ENCODE measurements at regions not wholly inside any gene's neighbourhood (a gene's known extent, or its start where the extent isn't known, plus 50 kb on each side); places are given as distances from the start of the nearest gene placed in this dataset.

DNA sequence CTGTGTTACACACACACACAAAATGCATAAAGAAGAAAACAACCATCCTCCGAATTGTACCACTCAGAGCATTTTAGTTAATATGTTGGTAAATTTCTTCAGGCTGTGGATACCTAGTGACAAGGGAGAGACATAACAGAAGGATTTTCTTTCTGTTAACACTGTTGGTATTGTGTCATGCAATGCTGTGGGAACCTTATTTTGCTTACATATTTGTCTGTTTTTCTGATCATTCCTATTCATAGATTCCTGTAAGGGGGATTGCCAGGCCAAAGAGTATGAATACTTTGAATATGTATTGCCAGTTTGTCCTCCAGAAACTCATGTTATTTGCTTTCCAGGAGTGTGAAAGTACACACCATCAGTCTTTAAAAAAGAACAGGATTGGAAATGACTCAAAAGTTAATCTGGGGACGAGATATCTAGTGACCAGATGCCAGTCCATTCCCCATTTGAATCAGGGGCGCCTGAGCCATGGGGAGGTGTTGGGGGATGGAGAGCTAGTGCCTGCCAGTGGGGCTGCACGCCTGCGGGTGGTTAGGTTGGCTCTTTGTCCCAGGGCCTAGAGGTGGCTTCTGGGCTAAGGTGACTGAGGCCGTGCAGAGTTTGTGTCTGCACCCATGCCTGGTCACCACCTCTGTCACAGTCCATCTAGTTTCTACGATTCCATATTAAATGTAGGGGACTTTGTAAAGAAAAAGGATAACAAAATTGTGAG lies 142.0 kb downstream of the PTPN20 start:
- no peak for DNase-seq (ENCODE audit: low read depth, low spot score)

DNA sequence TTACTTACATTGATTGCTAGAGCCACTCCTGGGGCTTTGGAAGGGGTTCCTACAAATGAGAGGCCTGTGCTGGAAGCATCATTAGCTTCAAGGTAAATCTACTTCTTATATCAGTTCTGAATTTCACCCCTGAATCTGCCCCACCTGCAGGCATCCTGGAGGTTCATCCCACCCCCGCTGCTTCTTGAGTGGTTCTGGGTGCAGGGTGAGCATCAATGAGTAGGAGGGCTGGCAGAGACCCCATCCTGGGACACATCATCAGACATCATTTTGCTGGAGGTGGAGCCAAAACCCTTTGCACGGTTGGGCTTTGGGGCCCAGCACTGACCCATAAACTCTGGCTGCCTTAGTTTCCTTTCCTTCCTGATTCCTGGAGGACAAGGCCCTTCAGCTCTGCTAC lies 143.7 kb downstream of the PTPN20 start:
- no peak for DNase-seq (ENCODE audit: low read depth, low spot score)
- no peak overlapping the region for H3K27ac ChIP-seq

More for the DNA sequence above, 142.0 kb downstream of the PTPN20 start:
- no peak overlapping the region for H3K27ac ChIP-seq

DNA sequence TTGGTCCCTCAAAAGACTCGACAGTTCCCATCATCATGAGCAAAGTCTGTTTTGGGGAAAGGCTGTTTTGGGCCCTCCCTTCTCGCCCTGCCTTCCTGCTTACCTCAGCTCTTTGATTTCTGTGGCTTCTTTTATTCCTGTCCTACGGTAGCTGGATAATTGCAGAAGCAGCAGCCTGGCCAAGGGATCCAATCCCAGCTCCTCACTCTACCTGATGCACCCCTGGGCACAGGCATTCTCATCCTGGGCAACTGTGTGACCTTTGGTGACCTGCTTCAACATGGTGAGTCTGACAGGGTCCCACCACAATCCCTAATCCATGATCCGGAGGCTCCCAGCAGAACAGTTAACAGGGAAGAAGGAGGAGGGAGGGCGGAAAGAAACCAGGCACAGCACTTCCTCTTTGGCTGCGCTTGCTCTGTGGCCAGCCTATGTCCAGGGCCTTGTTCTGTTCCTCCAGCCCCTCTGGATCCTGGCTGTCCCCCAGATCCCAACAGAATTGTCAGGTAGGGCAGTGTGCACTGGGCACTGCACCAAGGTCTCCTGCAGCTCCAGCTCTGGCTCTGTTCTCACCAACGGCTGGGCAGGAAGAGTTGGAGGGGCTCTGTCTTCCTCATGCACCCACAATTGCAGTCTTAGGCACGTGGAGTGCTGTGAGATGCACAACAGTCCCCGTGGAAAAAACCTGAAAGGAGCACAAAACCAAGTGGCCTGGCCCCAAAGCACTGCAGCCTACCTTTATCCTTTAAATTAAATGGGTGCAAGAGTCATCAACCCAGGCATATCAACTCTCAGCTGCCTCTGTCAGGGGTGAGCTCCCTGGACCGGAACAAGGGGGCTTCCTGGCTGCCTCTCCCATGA lies 144.4 kb downstream of the PTPN20 start:
- no peak for DNase-seq (ENCODE audit: low read depth, low spot score)
- no peak overlapping the region for H3K27ac ChIP-seq

DNA sequence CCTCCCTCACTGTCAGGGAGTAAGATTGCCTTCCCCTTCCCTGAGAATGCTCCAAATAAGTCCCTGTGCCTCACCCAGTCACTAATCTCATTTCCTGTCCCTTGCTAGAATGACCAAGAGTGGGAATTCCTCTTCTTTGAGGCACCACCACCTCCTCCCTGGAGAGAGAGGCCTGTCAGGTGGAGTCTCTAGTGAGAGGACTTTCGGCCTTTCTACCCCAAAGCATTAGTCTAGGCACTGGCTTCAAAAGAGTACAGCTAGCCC lies 145.0 kb downstream of the PTPN20 start:
- DNase-seq (ENCODE audit: low read depth, low spot score), result no peak
- no peak overlapping the region for H3K27ac ChIP-seq

DNA sequence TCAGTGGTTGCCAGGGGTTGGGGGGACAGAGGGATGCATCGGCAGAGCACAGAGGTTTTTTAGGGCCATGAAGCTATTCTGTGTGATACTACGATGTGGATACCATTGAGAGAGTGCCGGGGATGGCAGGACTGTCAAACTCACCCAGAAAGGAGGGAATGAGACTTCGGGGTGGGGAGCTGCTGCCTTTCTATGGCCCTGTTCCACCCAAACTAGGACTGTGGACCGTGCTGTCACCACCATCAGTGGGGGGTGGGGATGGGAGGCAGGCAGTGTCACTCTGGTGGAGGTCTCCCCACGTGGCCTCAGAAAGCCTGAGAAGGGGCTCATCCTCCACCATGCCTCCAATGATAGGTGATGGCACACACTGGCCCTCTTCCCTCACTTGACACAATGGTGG lies 146.2 kb downstream of the PTPN20 start:
- DNase-seq (ENCODE audit: low read depth, low spot score), result no peak

DNA sequence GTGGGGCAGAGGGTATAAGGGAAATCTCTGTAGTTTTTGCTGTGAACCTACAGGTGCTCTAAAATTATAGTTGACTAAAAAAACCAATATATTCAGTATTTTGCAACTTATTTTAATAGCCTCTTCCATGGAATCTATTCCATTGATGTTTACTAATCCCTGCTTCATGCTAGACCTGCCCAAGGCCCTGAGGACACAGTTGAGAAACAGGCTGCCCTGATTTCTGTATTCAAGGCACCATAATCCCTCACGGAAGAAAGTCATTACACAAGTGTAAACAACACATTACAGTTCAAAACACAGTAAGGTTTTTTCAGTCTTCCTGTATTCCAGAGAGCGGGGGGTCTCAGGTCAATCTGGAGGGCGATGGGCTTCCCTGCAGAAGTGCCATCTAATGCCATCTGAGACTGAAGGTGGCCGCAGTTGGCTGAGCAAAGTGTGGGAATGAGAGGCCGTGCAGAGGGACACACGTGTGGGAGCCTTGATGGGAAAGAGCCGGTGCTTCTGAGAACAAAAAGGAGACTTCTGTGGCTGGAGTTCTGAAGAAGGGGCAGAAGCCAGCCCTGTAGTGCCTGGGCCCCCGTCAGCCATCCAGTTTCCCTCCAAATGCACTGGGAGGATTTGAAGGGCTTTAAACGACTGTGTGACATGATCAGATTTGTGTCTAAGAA lies 146.9 kb downstream of the PTPN20 start:
- DNase-seq (ENCODE audit: low read depth, low spot score), result no peak
- H3K27ac ChIP-seq, result no peak overlapping the region

More for the DNA sequence above, 146.2 kb downstream of the PTPN20 start:
- H3K27ac ChIP-seq, result no peak overlapping the region

DNA sequence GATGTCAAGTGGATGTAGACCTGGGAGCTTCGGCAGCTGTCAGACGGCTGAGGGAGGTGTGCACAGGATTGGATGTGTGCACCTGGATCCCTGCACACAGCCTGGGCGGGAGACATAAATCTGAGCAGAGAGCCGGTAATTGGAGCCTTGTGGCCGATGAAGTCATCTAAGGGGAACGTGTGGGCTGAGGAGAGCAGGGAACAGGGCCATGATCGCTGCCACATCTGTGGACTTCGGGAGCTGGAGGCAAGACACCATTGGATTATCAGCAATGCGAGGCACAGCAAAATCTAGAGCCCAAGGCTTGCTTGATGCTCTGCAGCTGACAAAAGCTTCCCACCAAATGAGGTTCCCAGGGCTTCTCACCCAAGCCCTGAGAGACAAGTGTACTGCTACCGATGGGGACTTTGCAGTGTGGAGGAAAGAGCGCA lies 147.7 kb downstream of the PTPN20 start:
- no peak for DNase-seq (ENCODE audit: low read depth, low spot score)
- H3K27ac ChIP-seq, result no peak overlapping the region

DNA sequence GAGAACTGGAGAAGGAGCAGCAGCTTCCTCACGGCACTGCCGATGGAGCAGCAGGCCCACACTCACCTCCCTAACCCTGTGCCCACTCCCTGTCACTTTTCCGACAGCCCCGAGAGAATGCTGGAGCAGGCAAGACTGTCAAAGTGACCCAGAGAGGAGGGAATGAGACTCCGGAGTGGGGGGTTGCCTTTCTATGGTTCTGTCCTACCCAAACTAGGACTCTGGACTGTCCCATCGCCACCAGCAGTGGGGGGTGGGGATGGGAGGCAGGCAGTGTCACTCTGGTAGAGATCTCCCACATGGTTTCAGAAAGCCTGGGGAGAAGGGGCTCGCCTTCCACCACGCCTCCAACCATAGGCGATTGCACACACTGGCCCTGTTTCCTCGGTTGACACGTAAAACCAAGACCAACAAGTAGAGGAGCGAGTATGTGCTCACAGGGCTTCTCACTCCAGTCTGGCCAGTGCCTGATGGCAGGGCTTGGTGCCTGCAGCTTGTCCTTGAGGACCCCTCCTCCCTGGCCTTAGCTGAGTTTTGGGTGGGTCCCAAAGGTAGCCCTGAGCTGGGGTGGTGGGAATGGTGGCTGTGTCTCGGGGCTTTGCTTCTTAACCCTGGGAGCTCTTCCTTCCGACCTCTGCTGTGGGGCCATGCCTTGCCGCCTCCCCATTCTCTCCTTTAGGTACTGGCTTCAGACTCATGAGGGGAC lies 148.5 kb downstream of the PTPN20 start:
- no peak for DNase-seq (ENCODE audit: low read depth, low spot score)
- H3K27ac ChIP-seq, result no peak overlapping the region

DNA sequence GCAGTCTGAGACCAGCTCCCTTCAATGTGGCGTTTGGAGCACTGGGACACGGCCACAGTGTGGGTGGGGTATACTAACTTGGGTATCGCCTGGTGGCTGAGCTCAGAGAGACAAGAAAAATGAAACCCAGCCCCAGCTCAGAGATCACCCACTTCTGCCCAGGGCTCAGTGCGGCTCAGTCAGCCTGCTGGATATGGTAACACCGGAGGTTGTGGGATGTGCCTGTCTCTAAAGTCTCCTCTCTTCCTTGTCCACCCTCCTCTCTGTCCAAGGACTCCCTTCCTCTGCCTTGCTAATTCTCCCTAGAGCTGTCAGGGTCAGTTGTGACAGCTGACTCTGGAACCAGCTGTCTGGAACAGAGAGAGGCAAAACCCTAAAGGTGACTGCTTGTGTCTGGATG lies 149.1 kb downstream of the PTPN20 start:
- no peak overlapping the region for H3K27ac ChIP-seq
- no peak for DNase-seq (ENCODE audit: low read depth, low spot score)

DNA sequence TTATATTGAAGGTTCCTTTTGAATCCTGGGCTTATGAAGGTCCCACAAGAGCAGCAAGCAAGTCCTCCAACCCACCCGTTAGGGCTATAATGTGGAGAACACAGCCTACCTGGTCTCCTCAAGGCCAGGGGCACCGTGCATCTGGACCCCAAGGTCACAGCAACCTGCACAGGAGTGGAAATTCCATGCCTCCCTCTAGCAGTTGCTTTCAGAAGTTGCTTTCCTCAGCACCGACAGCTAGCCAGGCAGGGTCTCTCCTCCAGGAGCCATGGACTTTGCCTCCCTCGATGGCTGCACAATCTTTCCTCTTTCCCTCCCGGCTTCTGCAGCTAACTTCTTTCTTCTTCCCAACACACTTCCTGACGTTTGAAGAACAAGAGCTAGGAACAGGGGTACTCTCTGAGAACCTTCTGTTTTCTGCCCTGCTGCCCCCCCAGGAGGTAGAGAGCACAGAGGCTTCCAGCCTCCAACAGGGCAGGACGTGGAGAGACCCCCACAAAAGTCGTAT lies 149.8 kb downstream of the PTPN20 start:
- no peak for DNase-seq (ENCODE audit: low read depth, low spot score)
- H3K27ac ChIP-seq, result no peak overlapping the region

DNA sequence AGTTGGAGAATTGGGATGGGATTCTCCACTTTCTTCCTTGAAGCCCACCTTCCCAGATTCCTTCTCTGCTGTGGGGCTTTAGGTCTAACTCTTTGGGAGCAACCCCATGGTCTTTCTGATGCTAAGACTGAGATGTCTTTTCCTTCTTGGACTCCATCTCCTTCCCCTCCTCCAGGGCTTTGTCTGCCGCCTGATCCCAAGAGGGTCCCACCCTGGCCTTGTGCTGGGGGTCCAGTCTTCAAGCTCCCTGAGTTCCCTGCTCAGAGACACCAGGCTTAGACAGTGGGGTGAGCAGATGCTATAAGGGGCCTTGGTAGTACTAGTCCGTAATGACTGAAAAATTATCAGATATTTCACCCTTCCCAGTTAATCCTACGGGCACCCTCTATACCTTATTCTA lies 150.5 kb downstream of the PTPN20 start:
- DNase-seq (ENCODE audit: low read depth, low spot score), result no peak
- no peak overlapping the region for H3K27ac ChIP-seq

DNA sequence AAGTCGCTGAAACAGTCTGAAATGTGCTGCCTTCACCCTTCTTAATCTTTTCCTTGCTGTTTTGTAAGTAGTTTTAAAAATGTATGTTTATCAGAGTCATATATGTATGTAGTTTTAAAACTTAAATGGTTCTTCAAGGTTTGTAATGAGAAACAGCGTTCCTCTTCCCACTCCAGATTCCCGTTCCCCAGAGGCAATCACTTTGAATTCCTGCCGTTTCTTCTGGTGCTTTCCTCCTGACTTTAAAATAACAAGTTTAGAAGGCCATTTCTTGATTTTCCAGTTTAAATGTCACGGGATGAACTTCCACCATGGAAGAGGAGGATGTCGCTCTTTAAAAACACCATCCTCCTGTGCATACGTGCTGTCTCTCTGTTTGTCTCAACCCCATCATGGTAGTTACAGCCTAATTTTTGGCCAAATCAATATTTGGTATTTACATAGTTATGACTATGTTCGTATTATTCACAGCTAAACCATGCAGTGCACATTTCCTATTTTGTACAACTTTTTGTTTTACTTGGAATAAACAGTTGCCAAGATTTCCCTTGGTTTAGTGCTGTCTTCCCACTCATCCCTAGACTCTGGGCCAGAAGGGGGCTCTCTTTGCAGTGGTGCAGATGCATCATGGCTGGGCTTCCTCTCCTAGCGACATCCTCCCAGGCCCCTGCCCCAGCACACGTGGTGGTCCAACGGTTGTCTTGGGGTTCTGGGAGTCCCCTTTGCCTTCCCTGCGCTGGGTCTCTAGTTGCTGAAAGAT lies 151.4 kb downstream of the PTPN20 start:
- DNase-seq (ENCODE audit: low read depth, low spot score), result no peak
- no peak overlapping the region for H3K27ac ChIP-seq

DNA sequence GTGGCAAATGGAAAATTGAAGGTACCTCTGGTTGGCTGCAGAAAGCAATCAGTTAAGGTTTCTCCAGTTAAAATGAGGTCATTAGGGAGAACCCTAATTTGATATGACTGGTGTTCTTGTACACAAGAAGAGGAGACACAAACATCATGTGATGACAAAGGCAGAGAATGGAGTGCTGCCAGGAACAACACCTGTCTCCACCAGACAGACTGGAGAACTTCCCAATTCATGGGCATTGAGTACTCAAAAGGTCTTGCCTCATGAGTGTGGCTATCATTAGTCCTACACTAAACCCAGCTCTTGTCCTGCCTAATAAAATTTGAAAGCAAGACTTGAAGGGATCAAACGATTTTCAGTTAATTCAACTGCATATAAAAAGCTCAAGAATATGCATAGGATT lies 152.6 kb downstream of the PTPN20 start:
- DNase-seq (ENCODE audit: low read depth, low spot score), result no peak
- no peak overlapping the region for H3K27ac ChIP-seq

DNA sequence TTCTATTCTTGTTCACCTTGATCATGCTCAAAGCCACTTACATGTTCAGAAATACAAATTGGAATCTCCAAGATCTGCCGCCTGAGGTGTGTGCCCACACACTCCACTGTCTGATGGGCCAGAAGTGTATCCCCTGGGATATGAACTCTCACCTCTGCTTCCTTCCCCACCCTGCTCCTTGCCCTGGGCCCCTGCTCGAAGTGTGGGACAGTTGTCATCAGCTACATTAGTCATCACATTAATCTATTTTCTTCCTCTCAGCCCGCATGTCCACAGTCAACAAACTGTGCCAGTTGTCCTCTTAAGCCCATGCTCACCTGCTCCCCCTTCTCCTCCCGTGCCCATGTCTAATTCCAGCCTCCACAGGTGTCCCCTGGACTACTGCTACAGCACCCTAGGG lies 154.7 kb downstream of the PTPN20 start:
- no peak overlapping the region for H3K27ac ChIP-seq
- no peak for DNase-seq (ENCODE audit: low read depth, low spot score)

DNA sequence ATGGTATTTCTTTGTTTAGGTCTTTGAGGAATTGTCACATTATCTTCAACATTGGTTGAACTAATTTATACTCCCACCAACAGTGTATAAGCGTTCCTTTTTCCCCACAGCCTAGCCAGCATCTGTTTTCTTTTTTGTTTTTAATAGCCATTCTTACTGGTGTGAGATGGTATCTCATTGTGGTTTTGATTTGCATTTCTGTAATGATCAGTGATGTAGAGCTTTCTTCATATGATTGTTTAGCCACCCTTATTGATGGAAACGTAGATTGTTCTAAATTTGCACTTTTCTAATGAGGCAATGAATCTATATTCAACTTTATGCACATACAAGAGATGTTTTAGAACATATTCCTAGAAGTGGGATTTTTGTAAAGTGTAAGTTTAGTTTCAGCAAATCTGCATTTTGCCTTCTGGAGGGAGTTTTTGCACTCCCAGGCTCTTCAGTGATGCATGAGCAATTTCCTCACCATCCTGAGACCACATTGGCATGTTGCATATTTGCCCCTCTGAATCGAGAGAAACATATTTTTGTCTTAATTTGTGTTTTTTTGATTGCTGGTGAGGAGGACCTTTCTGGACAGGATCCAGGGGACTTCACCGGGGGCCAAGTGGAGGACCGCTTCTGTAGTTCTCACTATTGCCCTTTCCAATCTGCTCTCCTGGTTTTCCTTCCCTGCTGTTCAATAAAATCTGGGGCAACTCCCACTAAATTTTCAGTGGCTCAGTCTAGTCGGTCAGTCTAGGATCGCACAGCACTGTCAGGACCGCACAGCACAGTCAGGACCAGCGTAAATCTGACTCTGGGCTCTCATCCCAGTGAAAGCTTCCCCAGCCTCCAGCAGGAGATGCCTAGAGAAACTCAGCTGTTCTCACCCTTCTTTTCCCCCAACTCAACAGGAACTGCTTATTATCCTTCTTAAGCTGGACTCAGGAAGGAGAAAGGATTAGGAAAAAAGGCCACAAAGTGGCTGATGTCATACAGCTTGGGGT lies 157.0 kb downstream of the PTPN20 start:
- no peak for DNase-seq (ENCODE audit: low read depth, low spot score)
- H3K27ac ChIP-seq, result no peak overlapping the region

DNA sequence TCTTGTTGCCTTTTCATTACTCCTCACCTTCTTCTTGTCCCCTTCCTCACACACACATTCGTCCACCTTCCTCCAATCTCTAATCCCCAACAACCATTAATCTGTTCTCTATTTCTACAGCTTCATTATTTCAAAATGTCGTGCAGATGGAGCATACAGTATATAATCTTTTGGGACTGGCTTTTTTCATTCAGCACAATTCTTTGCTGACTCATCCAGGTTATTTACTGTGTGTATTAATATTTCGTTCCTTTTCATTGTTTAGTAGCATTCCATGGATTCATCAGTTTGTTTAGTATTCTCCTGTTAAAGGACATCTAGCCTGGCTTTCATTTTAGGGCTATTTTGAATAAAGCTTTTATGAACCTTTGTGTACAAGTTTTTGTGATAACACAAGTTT lies 159.3 kb downstream of the PTPN20 start:
- no peak overlapping the region for H3K27ac ChIP-seq
- DNase-seq (ENCODE audit: low read depth, low spot score), result no peak

DNA sequence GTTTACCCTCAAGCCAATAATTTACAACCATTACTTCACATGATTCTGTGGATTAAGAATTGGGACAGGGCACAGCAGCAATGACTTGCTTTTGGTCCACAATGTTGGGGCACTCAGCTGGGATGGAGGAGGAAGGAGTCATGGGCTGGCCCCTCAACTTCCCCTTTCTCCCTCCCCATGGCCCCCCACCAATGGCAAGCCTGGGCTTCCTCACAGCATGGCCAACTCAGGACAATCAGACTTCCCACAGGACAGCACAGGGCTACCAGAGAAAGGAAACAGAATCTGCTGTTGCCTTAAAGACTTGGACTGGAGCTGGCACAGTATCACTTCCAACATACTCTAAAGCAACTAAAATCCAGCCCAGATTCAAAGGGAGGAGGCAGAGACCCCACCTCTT lies 160.7 kb downstream of the PTPN20 start:
- DNase-seq (ENCODE audit: low read depth, low spot score), result no peak
- no peak overlapping the region for H3K27ac ChIP-seq

DNA sequence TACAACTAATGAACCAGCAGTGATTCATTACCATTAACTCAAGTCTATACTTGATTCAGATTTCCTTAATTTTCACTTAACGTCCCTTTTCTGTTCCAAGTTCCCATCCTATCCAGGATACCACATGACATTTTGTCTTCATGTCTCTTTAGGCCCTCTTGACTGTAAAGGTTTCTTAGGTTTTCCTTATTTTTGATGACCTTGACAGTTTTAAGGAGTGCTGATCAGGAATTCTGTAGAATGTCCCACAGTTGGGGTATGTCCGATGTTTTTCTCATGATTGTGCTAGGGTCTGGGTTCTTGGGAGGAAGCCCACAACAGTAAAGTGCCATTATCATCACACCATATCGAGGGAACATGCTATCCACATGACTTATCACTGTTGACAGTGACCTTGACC lies 162.7 kb downstream of the PTPN20 start:
- H3K27ac ChIP-seq, result no peak overlapping the region
- no peak for DNase-seq (ENCODE audit: low read depth, low spot score)

DNA sequence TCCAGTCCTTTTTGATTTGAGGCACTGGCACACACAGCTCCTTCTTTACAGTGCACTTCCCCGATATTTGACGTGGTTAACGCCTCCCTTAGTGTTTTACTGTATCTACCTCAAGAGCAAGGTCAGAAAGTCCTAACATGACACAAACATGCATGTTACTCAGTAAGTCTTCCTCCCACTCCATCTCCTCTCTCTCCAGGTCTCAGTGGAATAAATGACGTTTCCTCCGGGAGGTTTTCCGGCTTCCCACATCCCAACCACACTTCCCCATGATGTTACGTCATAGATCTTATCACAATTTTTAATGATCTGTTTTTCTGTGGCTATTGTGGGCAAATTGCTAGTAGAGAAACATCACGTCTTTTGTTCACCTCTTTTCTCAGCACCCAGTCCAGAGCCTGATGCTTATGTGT lies 165.7 kb downstream of the PTPN20 start:
- H3K27ac ChIP-seq, result no peak overlapping the region

More for the DNA sequence above, 165.7 kb downstream of the PTPN20 start:
- DNase-seq (ENCODE audit: low read depth, low spot score), result no peak

All from epithelial cell of prostate (primary cell).